ENCODE measurements at regions not wholly inside any gene's neighbourhood (a gene's known extent, or its start where the extent isn't known, plus 50 kb on each side); places are given as distances from the start of the nearest gene placed in this dataset.
A peak's percentile ranks its signal among the peaks of the same experiment; 100 is the strongest.
"Not testable (repeated sequence)": the region's sequence is repeated elsewhere in the genome, so short reads cannot be mapped to it uniquely, and the experiment has no call there.

- TF ChIP-seq YY1 (IDR thresholded peaks at IDR 0.05; ENCODE audit: borderline replicate concordance in 1 of 3, control insufficient read depth in 1 of 3, extremely low read depth in 1 of 3, insufficient read depth in 3 of 3, insufficient read length in 1 of 3, insufficient replicate concordance in 2 of 3, low read depth in 1 of 3, low read length in 2 of 3), result peak in 2 of 3 experiments; percentile 40 to 66
- peak; percentile 78 for TF ChIP-seq ZNF134 (CRISPR knock-in tag; conservative IDR thresholded peaks at IDR 0.05)
- peak; percentile 57 for TF ChIP-seq ZNF507 (tag; conservative IDR thresholded peaks at IDR 0.05)
- peak; percentile 98 for TF ChIP-seq ZNF644 (tag; IDR thresholded peaks at IDR 0.05; ENCODE audit: low read depth)
- TF ChIP-seq DIDO1 (tag; IDR thresholded peaks at IDR 0.05; ENCODE audit: low read depth), result peak; percentile 82
- TF ChIP-seq, protein P1, sequence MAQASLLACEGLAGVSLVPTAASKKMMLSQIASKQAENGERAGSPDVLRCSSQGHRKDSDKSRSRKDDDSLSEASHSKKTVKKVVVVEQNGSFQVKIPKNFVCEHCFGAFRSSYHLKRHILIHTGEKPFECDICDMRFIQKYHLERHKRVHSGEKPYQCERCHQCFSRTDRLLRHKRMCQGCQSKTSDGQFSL (CRISPR knock-in tag; IDR thresholded peaks at IDR 0.05), result not testable (repeated sequence)
- TF ChIP-seq, protein P1 (tag; IDR thresholded peaks at IDR 0.05), result peak in 1 of 2 experiments; percentile 98; a peak in 2 of 4 replicates
- peak; percentile 71; the same call in 1 of the 2 replicates for TF ChIP-seq FOSL1 (tag; conservative IDR thresholded peaks at IDR 0.05)
- TF ChIP-seq IRF9 (tag; IDR thresholded peaks at IDR 0.05), result peak; percentile 96
- TF ChIP-seq MAZ (CRISPR knock-in tag; conservative IDR thresholded peaks at IDR 0.05 in 1 of 2, IDR thresholded peaks at IDR 0.05 in 1 of 2), result peak in 1 of 2 experiments; percentile 56; a peak in 2 of 4 replicates
- TF ChIP-seq, protein P2, sequence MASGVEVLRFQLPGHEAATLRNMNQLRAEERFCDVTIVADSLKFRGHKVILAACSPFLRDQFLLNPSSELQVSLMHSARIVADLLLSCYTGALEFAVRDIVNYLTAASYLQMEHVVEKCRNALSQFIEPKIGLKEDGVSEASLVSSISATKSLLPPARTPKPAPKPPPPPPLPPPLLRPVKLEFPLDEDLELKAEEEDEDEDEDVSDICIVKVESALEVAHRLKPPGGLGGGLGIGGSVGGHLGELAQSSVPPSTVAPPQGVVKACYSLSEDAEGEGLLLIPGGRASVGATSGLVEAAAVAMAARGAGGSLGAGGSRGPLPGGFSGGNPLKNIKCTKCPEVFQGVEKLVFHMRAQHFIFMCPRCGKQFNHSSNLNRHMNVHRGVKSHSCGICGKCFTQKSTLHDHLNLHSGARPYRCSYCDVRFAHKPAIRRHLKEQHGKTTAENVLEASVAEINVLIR (CRISPR knock-in tag; IDR thresholded peaks at IDR 0.05), result peak; percentile 42; the same call in 1 of the 2 replicates
- peak; percentile 93 for TF ChIP-seq ZNF583 (CRISPR knock-in tag; IDR thresholded peaks at IDR 0.05)
- TF ChIP-seq, protein P3, sequence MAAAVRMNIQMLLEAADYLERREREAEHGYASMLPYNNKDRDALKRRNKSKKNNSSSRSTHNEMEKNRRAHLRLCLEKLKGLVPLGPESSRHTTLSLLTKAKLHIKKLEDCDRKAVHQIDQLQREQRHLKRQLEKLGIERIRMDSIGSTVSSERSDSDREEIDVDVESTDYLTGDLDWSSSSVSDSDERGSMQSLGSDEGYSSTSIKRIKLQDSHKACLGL (CRISPR knock-in tag; IDR thresholded peaks at IDR 0.05; ENCODE audit: borderline replicate concordance, poor library complexity, severe bottlenecking), result peak; percentile 52
- 0 out of 2 replicates have a peak, but pooled peaks have one; percentile 14 for TF ChIP-seq IFI16 (CRISPR knock-in tag; IDR thresholded peaks at IDR 0.05)
- TF ChIP-seq BACH1 (tag; IDR thresholded peaks at IDR 0.05), result peak; percentile 86
- TF ChIP-seq ZNF239 (CRISPR knock-in tag; IDR thresholded peaks at IDR 0.05), result peak; percentile 90
- TF ChIP-seq, protein P4, sequence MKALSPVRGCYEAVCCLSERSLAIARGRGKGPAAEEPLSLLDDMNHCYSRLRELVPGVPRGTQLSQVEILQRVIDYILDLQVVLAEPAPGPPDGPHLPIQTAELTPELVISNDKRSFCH (CRISPR knock-in tag; IDR thresholded peaks at IDR 0.05), result peak; percentile 78
- TF ChIP-seq, protein P4 (tag; IDR thresholded peaks at IDR 0.05), result peak; percentile 54; the same call in 1 of the 2 replicates
- TF ChIP-seq ZBTB17 (CRISPR knock-in tag; IDR thresholded peaks at IDR 0.05), result peak; percentile 87
- peak; percentile 92; the same call in 1 of the 2 replicates for TF ChIP-seq ILK (tag; IDR thresholded peaks at IDR 0.05; ENCODE audit: borderline replicate concordance, low read depth)
These were observed 91.5 kb downstream of the DISP1 start (continued) for GRCh38 chr1:222906271-222906739.
